ENCODE measurements at regions not wholly inside any gene's neighbourhood (a gene's known extent, or its start where the extent isn't known, plus 50 kb on each side); places are given as distances from the start of the nearest gene placed in this dataset.

DNA sequence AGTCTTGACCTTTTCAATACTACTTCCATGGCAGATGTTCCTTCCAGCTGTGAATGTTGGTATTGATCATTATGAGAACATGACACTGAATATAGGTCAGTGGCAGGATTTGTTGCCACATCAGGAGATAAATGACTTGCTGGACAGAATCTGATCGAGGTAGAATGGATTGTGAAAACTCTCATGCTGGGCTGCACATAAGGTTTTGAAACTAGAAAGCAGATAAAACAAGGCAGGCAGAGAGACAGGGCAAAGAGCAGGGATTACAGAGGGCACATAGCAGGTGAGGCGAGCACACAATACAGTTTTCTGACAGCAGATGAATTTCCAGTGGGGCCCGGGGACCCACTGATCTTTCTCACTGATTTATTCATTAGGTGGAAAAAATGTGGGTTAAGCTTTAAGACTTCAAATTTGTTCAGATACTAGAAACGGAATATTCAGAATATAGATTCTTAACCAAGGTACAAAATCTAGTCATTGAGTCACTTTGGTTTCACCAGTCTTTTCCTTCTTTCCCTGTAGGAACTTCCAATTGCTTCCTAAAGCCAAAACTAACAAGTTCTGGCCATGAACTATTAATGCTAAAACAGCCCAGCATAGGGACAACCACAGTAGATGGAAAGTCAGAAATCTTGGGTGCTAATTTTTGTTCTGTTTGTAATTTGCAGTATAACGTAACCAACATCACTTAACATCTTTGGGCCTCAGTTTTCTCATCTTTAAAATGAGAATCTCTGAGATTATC, 296.0 kb upstream of the PTBP2 start:
- TF ChIP-seq EZH2 (IDR thresholded peaks at IDR 0.05; ENCODE audit: insufficient read depth, poor library complexity, severe bottlenecking) (no peak), EZH2phosphoT487 (IDR thresholded peaks at IDR 0.05; ENCODE audit: insufficient read depth, low read depth) (no peak)
